A673 (cell line): ENCODE measurements at regions not wholly inside any gene's neighbourhood (a gene's known extent, or its start where the extent isn't known, plus 50 kb on each side); places are given as distances from the start of the nearest gene placed in this dataset.

ENCODE experiments used
- BruUV-seq: library from RNA; stranded (reverse); fragments of 400-500 nt; replicated peaks from 2 replicates; lab custom pipeline; 2021; lab: Mats Ljungman, UMichigan
- CTCF ChIA-PET: fragments of 300-600 bp; sonication (Branson Sonifier 250); formaldehyde crosslinking; loops from one replicate; lab custom pipeline; 2022; ENCODE audit warnings: antibody characterized with exemption; lab: Charles Lee
- POLR2A ChIA-PET: fragments of 300-600 bp; sonication (Branson Sonifier 250); formaldehyde crosslinking; loops from one replicate; lab custom pipeline; 2022; ENCODE audit warnings: antibody characterized with exemption; ENCODE audit not compliant: low non-redundant PET; lab: Charles Lee
- DNase-seq: peaks from one replicate; pipeline ENCODE4 v3.0.0-alpha.2; 2015; ENCODE audit warnings: low spot score
- H3K27ac ChIP-seq: fragments of 200-600 bp; sonication (generic); 2 replicates; pipeline ENCODE4 v1.5.1; 2016; ENCODE audit warnings: mixed run types, low read depth, mild to moderate bottlenecking, mixed read lengths, antibody characterized with exemption, low read length; ENCODE audit not compliant: poor library complexity, severe bottlenecking
- H3K27me3 ChIP-seq: fragments of 200-600 bp; sonication (generic); replicated peaks from 2 replicates; pipeline ENCODE4 v1.6.1; 2017; ENCODE audit warnings: mixed run types, low read depth, mild to moderate bottlenecking, mixed read lengths, antibody characterized with exemption, low read length; ENCODE audit not compliant: insufficient read depth, poor library complexity
- H3K36me3 ChIP-seq: fragments of 200-600 bp; sonication (generic); 2 replicates; pipeline ENCODE4 v1.6.1; 2016; ENCODE audit warnings: mixed run types, mild to moderate bottlenecking, mixed read lengths, antibody characterized with exemption, low read length; ENCODE audit not compliant: insufficient read depth, poor library complexity, severe bottlenecking
- H3K4me1 ChIP-seq: fragments of 200-600 bp; sonication (generic); 2 replicates; pipeline ENCODE4 v1.6.1; 2017; ENCODE audit warnings: mixed run types, mild to moderate bottlenecking, mixed read lengths, antibody characterized with exemption, low read length; ENCODE audit not compliant: insufficient read depth, poor library complexity, severe bottlenecking
- H3K4me3 ChIP-seq: fragments of 200-600 bp; sonication (generic); 2 replicates; pipeline ENCODE4 v1.5.1; 2016; ENCODE audit warnings: low read depth, mixed run types, mild to moderate bottlenecking, mixed read lengths, low read length; ENCODE audit not compliant: poor library complexity, severe bottlenecking
- H3K9me3 ChIP-seq: fragments of 200-600 bp; sonication (generic); 2 replicates; pipeline ENCODE4 v1.6.1; 2016; ENCODE audit warnings: mixed run types, low read depth, mild to moderate bottlenecking, mixed read lengths, antibody characterized with exemption, low read length; ENCODE audit not compliant: poor library complexity, severe bottlenecking
- CTCF ChIP-seq: fragments of 300-800, 200-600 bp; sonication (generic); conservative IDR thresholded peaks from 2 replicates; pipeline ENCODE4 v1.5.1; 2017; ENCODE audit warnings: low read depth, mild to moderate bottlenecking, antibody characterized with exemption, low read length, moderate library complexity, mixed read lengths
- EZH2 ChIP-seq: fragments of 200-600 bp; sonication (generic); IDR thresholded peaks from 2 replicates; pipeline ENCODE4 v1.6.1; 2017; ENCODE audit warnings: borderline replicate concordance, low read depth, mild to moderate bottlenecking, mixed read lengths, antibody characterized with exemption, low read length; ENCODE audit not compliant: poor library complexity, severe bottlenecking
- intact Hi-C: fragments of 100-400 bp; cut with micrococcal nuclease; formaldehyde crosslinking; loops from one replicate; pipeline ENCODE4 v1.10.0; 2022; ENCODE audit not compliant: unreplicated experiment

DNA sequence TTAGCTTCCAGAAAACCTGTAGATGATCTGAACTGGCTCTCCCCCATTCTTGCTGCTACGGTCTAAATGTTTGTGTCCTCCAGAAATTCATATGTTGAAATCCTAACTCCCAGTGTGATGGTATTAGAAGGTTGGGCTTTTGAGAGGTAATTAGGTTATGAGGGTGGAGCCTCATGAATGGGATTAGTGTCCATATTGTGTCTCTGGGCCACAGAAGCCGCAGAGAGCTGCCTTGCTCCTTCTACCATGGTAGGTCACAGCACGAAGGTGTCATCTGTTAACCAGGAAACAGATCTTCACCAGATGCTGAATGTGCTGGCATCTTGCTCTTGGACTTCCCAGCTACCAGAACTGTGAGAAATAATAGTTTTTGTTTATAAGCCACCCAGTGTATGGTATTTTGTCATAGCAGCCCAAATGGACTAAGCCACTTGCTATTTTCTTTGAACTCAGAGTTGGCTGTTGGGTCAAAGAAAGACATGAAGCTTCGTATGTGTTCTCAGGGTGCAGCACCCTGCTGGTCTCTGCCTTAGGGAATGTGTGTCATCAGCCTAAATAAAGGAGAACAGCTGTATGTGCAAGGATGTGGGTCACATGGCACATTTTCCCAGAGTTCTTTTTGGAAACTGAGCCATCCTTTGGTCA lies 317.5 kb upstream of the SLCO3A1 start:
- Histone ChIP-seq H3K27me3 (no peaks in the 10 kb centered on the region), H3K36me3 (no peaks in the 10 kb centered on the region), H3K4me1 (peaks cover 41% of the 10 kb centered on the region), H3K27ac (peak overlapping the region; percentile 67), H3K9me3 (no peaks in the 10 kb centered on the region), H3K4me3 (no peak overlapping the region)
- BruUV-seq = no TSS peak
- TF ChIP-seq CTCF (no peak), EZH2 (no peak)
- peak; percentile 39 for DNase-seq
- intact Hi-C loops = no loop called here
- POLR2A ChIA-PET = no interaction called here
- CTCF ChIA-PET = no interaction called here

DNA sequence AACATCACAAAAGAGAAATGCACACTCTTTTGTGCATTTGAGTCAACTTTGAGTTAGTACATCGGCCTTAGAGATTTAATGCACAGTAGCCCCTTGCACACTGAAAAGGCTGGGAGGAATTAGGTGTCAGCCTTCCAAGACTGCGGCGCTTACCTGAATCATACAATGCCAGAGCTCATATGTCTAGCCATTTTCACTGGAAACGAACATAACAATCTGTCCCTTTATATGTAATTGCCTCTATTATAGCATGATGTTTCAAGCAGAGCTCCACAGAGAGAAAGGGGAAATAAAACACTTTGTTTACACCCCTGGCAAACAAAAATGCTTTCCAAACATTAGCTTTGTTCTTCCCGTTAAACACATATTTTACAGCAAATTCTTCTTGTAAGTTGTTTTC lies 315.7 kb upstream of the SLCO3A1 start:
- peak overlapping the region; percentile 32 for H3K27ac ChIP-seq
- intact Hi-C loops = no loop called here
- no peaks in the 10 kb centered on the region for H3K27me3 ChIP-seq
- H3K9me3 ChIP-seq = no peaks in the 10 kb centered on the region
- ChIA-PET CTCF (no interaction called here), POLR2A (no interaction called here)
- no TSS peak for BruUV-seq
- H3K4me3 ChIP-seq = no peak overlapping the region
- no peak for DNase-seq
- TF ChIP-seq EZH2 (no peak), CTCF (no peak)
- H3K4me1 ChIP-seq = peaks cover 51% of the 10 kb centered on the region
- H3K36me3 ChIP-seq = no peaks in the 10 kb centered on the region

DNA sequence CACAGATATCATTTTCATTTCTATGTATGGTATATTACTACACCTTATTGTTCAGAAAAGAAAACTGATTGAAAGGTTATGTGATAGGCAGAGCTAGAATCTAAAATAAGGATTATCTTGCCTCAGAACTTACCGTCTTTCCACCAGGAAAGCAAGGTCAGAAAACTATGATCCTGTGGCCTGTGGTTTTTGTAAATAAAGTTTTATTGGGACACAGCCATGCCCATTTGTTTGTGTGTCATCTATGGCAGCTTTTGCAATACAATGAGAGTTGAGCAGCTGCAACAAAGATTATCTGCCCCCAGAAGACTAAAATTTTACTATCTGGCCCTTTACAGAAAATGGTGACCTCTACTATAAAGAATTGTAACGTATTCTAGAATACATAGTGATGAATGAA lies 314.7 kb upstream of the SLCO3A1 start:
- intact Hi-C loops = no loop called here
- no peak for DNase-seq
- no peaks in the 10 kb centered on the region for H3K36me3 ChIP-seq
- BruUV-seq = no TSS peak
- no peak for TF ChIP-seq EZH2
- TF ChIP-seq CTCF = no peak
- H3K9me3 ChIP-seq = no peaks in the 10 kb centered on the region
- CTCF ChIA-PET = no interaction called here
- H3K27ac ChIP-seq = no peak overlapping the region
- peaks cover 51% of the 10 kb centered on the region for H3K4me1 ChIP-seq
- POLR2A ChIA-PET = no interaction called here
- H3K27me3 ChIP-seq = no peaks in the 10 kb centered on the region
- H3K4me3 ChIP-seq = no peak overlapping the region
